Tibial nerve (tissue), 3 donors: ENCODE measurements at regions not wholly inside any gene's neighbourhood (a gene's known extent, or its start where the extent isn't known, plus 50 kb on each side); places are given as distances from the start of the nearest gene placed in this dataset.

Experiments used
- CTCF ChIP-seq, 5 experiments: fragments of 200-600 bp in 3 of 5; fragments of 450-650 bp in 2 of 5; sonication (generic) in 3 of 5; IDR thresholded peaks; one replicate each; pipeline ENCODE4 v1.5.1; 2016 to 2019; ENCODE audit warnings: antibody characterized with exemption in 5 of 5, mild to moderate bottlenecking in 3 of 5, moderate library complexity in 2 of 5
- POLR2A ChIP-seq, 2 donors: fragments of 450-650 bp; IDR thresholded peaks; one replicate each; pipeline ENCODE4 v1.6.1; 2017; ENCODE audit warnings: antibody characterized with exemption in 2 of 2, mild to moderate bottlenecking in 2 of 2, moderate library complexity in 2 of 2

GRCh38 chr16:65463652-65464260, 341.9 kb upstream of the CDH11 start:
- no peak for TF ChIP-seq CTCF (IDR thresholded peaks at IDR 0.05)
- no peak for TF ChIP-seq POLR2A (IDR thresholded peaks at IDR 0.05)
